ENCODE measurements at regions not wholly inside any gene's neighbourhood (a gene's known extent, or its start where the extent isn't known, plus 50 kb on each side); places are given as distances from the start of the nearest gene placed in this dataset.
"Not testable (repeated sequence)": the region's sequence is repeated elsewhere in the genome, so short reads cannot be mapped to it uniquely, and the experiment has no call there.

GRCh38 chr5:159582756-159583541 lies 252.7 kb upstream of the IL12B start:
- H3K27me3 ChIP-seq (ENCODE audit: control insufficient read depth, insufficient read depth, low read length) = no peaks in the 10 kb centered on the region
- WGBS (ENCODE audit: insufficient coverage, low lambda C conversion rate) = 100% methylated on average over 1 of the region's 1 CpG
- no peak overlapping the region for H3K4me3 ChIP-seq (ENCODE audit: low read length)
- H3K9me3 ChIP-seq (ENCODE audit: control insufficient read depth, low read depth, low read length) = no peaks in the 10 kb centered on the region
- no peak overlapping the region for H3K27ac ChIP-seq (ENCODE audit: low read length)
- H3K36me3 ChIP-seq (ENCODE audit: control insufficient read depth, insufficient read depth, low read length) = no peaks in the 10 kb centered on the region
- H3K4me1 ChIP-seq (ENCODE audit: control insufficient read depth, insufficient read depth, low read length) = no peaks in the 10 kb centered on the region
- DNase-seq = no peak

GRCh38 chr5:159586921-159587320 lies 256.6 kb upstream of the IL12B start:
- Histone ChIP-seq H3K27me3 (ENCODE audit: control insufficient read depth, insufficient read depth, low read length) (no peaks in the 10 kb centered on the region), H3K27ac (ENCODE audit: low read length) (no peak overlapping the region), H3K36me3 (ENCODE audit: control insufficient read depth, insufficient read depth, low read length) (no peaks in the 10 kb centered on the region), H3K4me1 (ENCODE audit: control insufficient read depth, insufficient read depth, low read length) (no peaks in the 10 kb centered on the region), H3K9me3 (ENCODE audit: control insufficient read depth, low read depth, low read length) (no peaks in the 10 kb centered on the region), H3K4me3 (ENCODE audit: low read length) (no peak overlapping the region)
- DNase-seq = no peak
- WGBS (ENCODE audit: insufficient coverage, low lambda C conversion rate) = no CpG with 5 or more reads among the region's 5 CpGs

DNA sequence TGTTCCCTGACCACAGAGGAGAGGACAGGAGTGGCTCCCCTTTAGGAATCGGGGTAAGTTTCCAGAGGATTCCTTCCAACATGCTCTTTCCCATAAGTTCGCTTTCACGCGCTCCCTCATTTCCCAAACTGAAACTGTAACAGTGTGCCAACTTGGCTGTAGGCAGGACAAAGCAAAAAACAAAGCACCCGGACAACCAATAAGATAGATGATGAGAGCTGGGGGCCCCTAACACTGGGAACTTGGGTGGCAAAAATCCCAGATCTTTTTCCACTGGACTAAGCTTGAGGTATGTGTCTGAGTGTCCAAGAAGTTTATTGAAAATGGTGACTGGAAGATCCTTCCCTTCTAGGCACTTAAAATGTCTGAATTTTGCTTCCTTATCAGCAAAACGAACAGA lies 258.7 kb upstream of the IL12B start:
- H3K27ac ChIP-seq (ENCODE audit: low read length) = no peak overlapping the region
- H3K36me3 ChIP-seq (ENCODE audit: control insufficient read depth, insufficient read depth, low read length) = no peaks in the 10 kb centered on the region
- DNase-seq = no peak
- H3K27me3 ChIP-seq (ENCODE audit: control insufficient read depth, insufficient read depth, low read length) = no peaks in the 10 kb centered on the region
- no peaks in the 10 kb centered on the region for H3K9me3 ChIP-seq (ENCODE audit: control insufficient read depth, low read depth, low read length)
- H3K4me3 ChIP-seq (ENCODE audit: low read length) = no peak overlapping the region
- no peaks in the 10 kb centered on the region for H3K4me1 ChIP-seq (ENCODE audit: control insufficient read depth, insufficient read depth, low read length)
- WGBS (ENCODE audit: insufficient coverage, low lambda C conversion rate) = no CpG with 5 or more reads among the region's 6 CpGs

DNA sequence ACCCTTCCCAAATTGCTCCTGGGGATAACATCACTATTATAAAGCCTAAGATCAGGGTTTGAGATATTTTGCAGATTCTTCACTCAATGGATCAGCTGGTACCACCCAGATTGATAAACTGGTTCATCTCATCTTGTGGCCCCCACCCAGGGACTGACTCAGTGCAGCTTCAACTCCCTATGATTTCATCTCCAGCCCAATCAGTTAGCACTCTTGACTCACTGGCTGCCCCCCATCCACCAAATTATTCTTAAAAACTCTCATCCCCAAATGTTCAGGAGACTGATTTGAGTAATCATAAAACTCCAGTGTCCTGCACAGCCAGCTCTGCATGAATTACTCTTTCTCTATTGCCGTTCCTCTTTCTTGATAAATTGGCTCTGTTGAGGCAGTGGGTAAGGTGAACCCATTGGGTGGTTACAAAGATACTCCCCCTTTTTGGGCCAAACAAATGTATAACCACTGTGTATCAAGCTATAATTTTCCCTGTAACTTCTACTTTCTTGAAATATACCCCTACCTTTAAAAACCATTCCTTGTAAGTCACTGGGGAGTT lies 263.3 kb upstream of the IL12B start:
- no peak for DNase-seq
- H3K4me1 ChIP-seq (ENCODE audit: control insufficient read depth, insufficient read depth, low read length) = no peaks in the 10 kb centered on the region
- H3K9me3 ChIP-seq (ENCODE audit: control insufficient read depth, low read depth, low read length) = no peaks in the 10 kb centered on the region
- no peaks in the 10 kb centered on the region for H3K36me3 ChIP-seq (ENCODE audit: control insufficient read depth, insufficient read depth, low read length)
- no CpG with 5 or more reads among the region's 1 CpG for WGBS (ENCODE audit: insufficient coverage, low lambda C conversion rate)
- H3K4me3 ChIP-seq (ENCODE audit: low read length) = no peak overlapping the region
- no peaks in the 10 kb centered on the region for H3K27me3 ChIP-seq (ENCODE audit: control insufficient read depth, insufficient read depth, low read length)
- no peak overlapping the region for H3K27ac ChIP-seq (ENCODE audit: low read length)

GRCh38 chr5:159595561-159595960 lies 265.3 kb upstream of the IL12B start:
- H3K4me3 ChIP-seq (ENCODE audit: low read length); H3K36me3 ChIP-seq (ENCODE audit: control insufficient read depth, insufficient read depth, low read length); H3K4me1 ChIP-seq (ENCODE audit: control insufficient read depth, insufficient read depth, low read length); H3K27me3 ChIP-seq (ENCODE audit: control insufficient read depth, insufficient read depth, low read length); H3K9me3 ChIP-seq (ENCODE audit: control insufficient read depth, low read depth, low read length); DNase-seq; H3K27ac ChIP-seq (ENCODE audit: low read length): not testable (repeated sequence)
- WGBS (ENCODE audit: insufficient coverage, low lambda C conversion rate) = no CpG with 5 or more reads among the region's 3 CpGs

GRCh38 chr5:159601216-159601615 lies 270.9 kb upstream of the IL12B start:
- H3K27me3 ChIP-seq (ENCODE audit: control insufficient read depth, insufficient read depth, low read length) = no peaks in the 10 kb centered on the region
- H3K9me3 ChIP-seq (ENCODE audit: control insufficient read depth, low read depth, low read length) = no peaks in the 10 kb centered on the region
- no peaks in the 10 kb centered on the region for H3K4me1 ChIP-seq (ENCODE audit: control insufficient read depth, insufficient read depth, low read length)
- no peak for DNase-seq
- H3K27ac ChIP-seq (ENCODE audit: low read length) = no peak overlapping the region
- H3K36me3 ChIP-seq (ENCODE audit: control insufficient read depth, insufficient read depth, low read length) = no peaks in the 10 kb centered on the region
- H3K4me3 ChIP-seq (ENCODE audit: low read length) = no peak overlapping the region
- no CpG with 5 or more reads among the region's 1 CpG for WGBS (ENCODE audit: insufficient coverage, low lambda C conversion rate)

- no peaks in the 10 kb centered on the region for H3K4me1 ChIP-seq (ENCODE audit: control insufficient read depth, insufficient read depth, low read length)
- H3K4me3 ChIP-seq (ENCODE audit: low read length) = no peak overlapping the region
- WGBS (ENCODE audit: insufficient coverage, low lambda C conversion rate) = no CpG with 5 or more reads among the region's 2 CpGs
- H3K27ac ChIP-seq (ENCODE audit: low read length) = no peak overlapping the region
- no peaks in the 10 kb centered on the region for H3K9me3 ChIP-seq (ENCODE audit: control insufficient read depth, low read depth, low read length)
- no peaks in the 10 kb centered on the region for H3K27me3 ChIP-seq (ENCODE audit: control insufficient read depth, insufficient read depth, low read length)
- no peaks in the 10 kb centered on the region for H3K36me3 ChIP-seq (ENCODE audit: control insufficient read depth, insufficient read depth, low read length)
- DNase-seq = no peak
Measured at GRCh38 chr5:159602434-159602833, 272.1 kb upstream of the IL12B start.

- Histone ChIP-seq H3K4me3 (ENCODE audit: low read length) (no peak overlapping the region), H3K36me3 (ENCODE audit: control insufficient read depth, insufficient read depth, low read length) (no peaks in the 10 kb centered on the region), H3K9me3 (ENCODE audit: control insufficient read depth, low read depth, low read length) (no peaks in the 10 kb centered on the region), H3K27me3 (ENCODE audit: control insufficient read depth, insufficient read depth, low read length) (no peaks in the 10 kb centered on the region), H3K4me1 (ENCODE audit: control insufficient read depth, insufficient read depth, low read length) (no peaks in the 10 kb centered on the region), H3K27ac (ENCODE audit: low read length) (no peak overlapping the region)
- WGBS (ENCODE audit: insufficient coverage, low lambda C conversion rate) = no CpG with 5 or more reads among the region's 3 CpGs
- no peak for DNase-seq
Measured at GRCh38 chr5:159605585-159605984, 275.3 kb upstream of the IL12B start.

DNA sequence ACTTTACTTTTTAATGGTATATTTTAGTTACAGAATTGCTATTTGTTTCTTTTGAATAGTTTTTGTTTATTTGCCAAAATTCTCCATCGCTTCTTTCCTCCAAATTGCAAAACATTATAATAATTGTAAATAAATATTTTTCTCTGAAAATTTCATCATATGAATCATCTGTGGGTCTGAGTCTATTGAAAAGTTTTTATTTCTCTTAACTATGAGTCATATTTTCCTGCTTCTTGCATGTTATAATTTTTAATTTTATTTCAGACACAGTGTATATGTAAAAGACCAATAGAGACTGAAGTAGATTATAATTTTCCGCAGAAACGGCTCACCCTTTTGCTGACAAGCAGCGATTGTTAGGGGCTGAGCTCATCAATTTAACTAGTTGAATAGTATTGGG lies 279.1 kb upstream of the IL12B start:
- Histone ChIP-seq H3K27me3 (ENCODE audit: control insufficient read depth, insufficient read depth, low read length) (no peaks in the 10 kb centered on the region), H3K4me3 (ENCODE audit: low read length) (no peak overlapping the region), H3K4me1 (ENCODE audit: control insufficient read depth, insufficient read depth, low read length) (no peaks in the 10 kb centered on the region), H3K27ac (ENCODE audit: low read length) (no peak overlapping the region), H3K9me3 (ENCODE audit: control insufficient read depth, low read depth, low read length) (no peaks in the 10 kb centered on the region), H3K36me3 (ENCODE audit: control insufficient read depth, insufficient read depth, low read length) (no peaks in the 10 kb centered on the region)
- WGBS (ENCODE audit: insufficient coverage, low lambda C conversion rate) = 88% methylated on average over 1 of the region's 4 CpGs
- no peak for DNase-seq

DNA sequence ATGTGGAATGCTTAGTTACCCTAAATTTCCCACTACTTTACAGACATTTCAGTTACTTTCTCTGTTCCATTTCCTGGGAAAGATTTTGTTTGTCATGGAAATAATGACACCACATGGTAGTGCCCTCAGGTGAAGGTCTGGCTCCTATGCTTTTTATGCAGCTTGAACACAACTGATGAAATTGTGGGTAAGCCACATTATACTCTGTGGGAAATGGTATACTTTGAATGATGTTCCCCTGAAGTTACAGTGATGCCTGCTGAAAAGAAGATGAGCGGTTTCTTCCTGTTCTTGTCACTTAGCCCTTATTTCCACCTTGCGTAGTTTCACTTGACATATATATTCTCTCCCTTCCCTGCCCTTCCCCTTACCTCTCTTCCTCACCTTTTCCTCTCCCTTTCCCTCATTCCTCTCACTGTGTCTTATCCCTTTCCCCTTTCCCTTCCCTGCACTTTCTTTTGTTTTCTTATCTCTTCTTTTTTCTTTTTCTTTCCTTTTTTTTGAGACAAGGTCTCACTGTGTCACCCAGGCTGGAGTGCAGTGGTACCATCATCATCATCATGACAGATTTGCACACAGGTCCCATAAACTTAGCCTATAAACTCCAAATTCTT lies 280.8 kb upstream of the IL12B start:
- WGBS (ENCODE audit: insufficient coverage, low lambda C conversion rate) = 88% methylated on average over 1 of the region's 2 CpGs
- no peak for DNase-seq
- Histone ChIP-seq H3K27ac (ENCODE audit: low read length) (no peak overlapping the region), H3K36me3 (ENCODE audit: control insufficient read depth, insufficient read depth, low read length) (no peaks in the 10 kb centered on the region), H3K4me3 (ENCODE audit: low read length) (no peak overlapping the region), H3K9me3 (ENCODE audit: control insufficient read depth, low read depth, low read length) (no peaks in the 10 kb centered on the region), H3K27me3 (ENCODE audit: control insufficient read depth, insufficient read depth, low read length) (no peaks in the 10 kb centered on the region), H3K4me1 (ENCODE audit: control insufficient read depth, insufficient read depth, low read length) (no peaks in the 10 kb centered on the region)

Data from large intestine (tissue), 3 donors.